Ishikawa (cell line): ENCODE measurements at regions not wholly inside any gene's neighbourhood (a gene's known extent, or its start where the extent isn't known, plus 50 kb on each side); places are given as distances from the start of the nearest gene placed in this dataset.

Experiments used
- EP300 ChIP-seq: IDR thresholded peaks from 2 replicates; pipeline ENCODE4 v1.6.1; 2012; ENCODE audit warnings: borderline replicate concordance
- RAD21 ChIP-seq: IDR thresholded peaks from 2 replicates; pipeline ENCODE4 v1.6.1; 2012; ENCODE audit warnings: low read depth
- TCF12 ChIP-seq: IDR thresholded peaks from 2 replicates; pipeline ENCODE4 v1.6.1; 2012; ENCODE audit warnings: low read depth

DNA sequence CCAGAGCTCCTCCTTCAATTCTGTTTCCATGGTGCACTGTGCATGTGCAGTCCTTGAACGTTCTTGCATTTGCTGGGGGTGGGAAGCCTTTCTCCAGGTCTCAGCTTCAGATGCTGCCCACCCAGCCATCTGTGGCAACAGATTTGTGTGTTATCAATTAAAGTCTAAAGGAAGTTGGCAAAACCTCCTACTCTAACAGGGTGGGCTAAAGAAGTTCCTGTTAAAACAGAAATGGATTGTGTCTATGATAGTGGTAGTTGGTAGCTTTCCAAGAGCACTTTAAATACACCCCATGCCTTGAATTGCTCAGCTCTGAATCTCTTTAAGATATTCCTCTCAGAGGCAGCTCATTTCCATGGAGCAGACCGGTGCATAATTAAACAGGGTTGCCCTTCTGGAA, 488.0 kb upstream of the SUCLG2 start:
- no peak for TF ChIP-seq TCF12
- no peak for TF ChIP-seq RAD21
- no peak for TF ChIP-seq EP300
